ENCODE measurements at regions not wholly inside any gene's neighbourhood (a gene's known extent, or its start where the extent isn't known, plus 50 kb on each side); places are given as distances from the start of the nearest gene placed in this dataset.
A peak's percentile ranks its signal among the peaks of the same experiment; 100 is the strongest.

GRCh38 chr10:10792681-10793080 is 225.0 kb upstream of the CELF2 start:
- DNase-seq, result no peak

- no peak for DNase-seq
These were observed 223.6 kb upstream of the CELF2 start for GRCh38 chr10:10794046-10794445.

- DNase-seq, result no peak
These were observed 222.9 kb upstream of the CELF2 start for GRCh38 chr10:10794791-10795191.

- DNase-seq, result no peak
These were observed 221.5 kb upstream of the CELF2 start for GRCh38 chr10:10796061-10796773.

GRCh38 chr10:10796774-10797415 is 220.8 kb upstream of the CELF2 start:
- DNase-seq, result no peak

GRCh38 chr10:10797513-10797912 is 220.2 kb upstream of the CELF2 start:
- no peak for DNase-seq

- DNase-seq, result no peak
These were observed 219.4 kb upstream of the CELF2 start for GRCh38 chr10:10798102-10798863.

GRCh38 chr10:10798864-10799192 is 218.8 kb upstream of the CELF2 start:
- DNase-seq, result no peak

GRCh38 chr10:10800961-10801360 is 216.7 kb upstream of the CELF2 start:
- no peak for DNase-seq

- no peak for DNase-seq
These were observed 214.4 kb upstream of the CELF2 start for GRCh38 chr10:10803278-10803677.

- DNase-seq, result no peak
These were observed 213.6 kb upstream of the CELF2 start for GRCh38 chr10:10804061-10804460.

- DNase-seq, result peak; percentile 100
These were observed 212.5 kb upstream of the CELF2 start for GRCh38 chr10:10804998-10805740.

- no peak for DNase-seq
These were observed 210.6 kb upstream of the CELF2 start for GRCh38 chr10:10807106-10807505.

GRCh38 chr10:10811562-10811961 is 206.1 kb upstream of the CELF2 start:
- DNase-seq, result no peak

GRCh38 chr10:10813656-10814055 is 204.0 kb upstream of the CELF2 start:
- no peak for DNase-seq

GRCh38 chr10:10814069-10814468 is 203.6 kb upstream of the CELF2 start:
- no peak for DNase-seq

GRCh38 chr10:10816447-10816846 is 201.2 kb upstream of the CELF2 start:
- DNase-seq, result no peak

- no peak for DNase-seq
These were observed 200.1 kb upstream of the CELF2 start for GRCh38 chr10:10817609-10818008.

- DNase-seq, result no peak
These were observed 199.6 kb upstream of the CELF2 start for GRCh38 chr10:10818082-10818481.

GRCh38 chr10:10819206-10819856 is 198.3 kb upstream of the CELF2 start:
- no peak for DNase-seq

GRCh38 chr10:10821926-10822325 is 195.7 kb upstream of the CELF2 start:
- no peak for DNase-seq

- DNase-seq, result no peak
These were observed 193.0 kb upstream of the CELF2 start for GRCh38 chr10:10824591-10825148.

- DNase-seq, result no peak
These were observed 191.5 kb upstream of the CELF2 start for GRCh38 chr10:10826125-10826524.
